RWPE2 (cell line): ENCODE measurements at regions not wholly inside any gene's neighbourhood (a gene's known extent, or its start where the extent isn't known, plus 50 kb on each side); places are given as distances from the start of the nearest gene placed in this dataset.

Experiments used
- ATAC-seq: fragments of 200-7000 bp; cut with Tn5 transposase; 3 replicates; pipeline ENCODE4 v1.9.1; 2021; ENCODE audit warnings: low read depth
- DNase-seq: peaks from one replicate; pipeline ENCODE4 v3.0.0-alpha.2; 2020; ENCODE audit warnings: low spot score
- H3K27ac ChIP-seq: fragments of 450-650 bp; 2 replicates; pipeline ENCODE4 v1.5.1; 2017; ENCODE audit warnings: mild to moderate bottlenecking; ENCODE audit not compliant: poor library complexity, severe bottlenecking
- H3K27me3 ChIP-seq: fragments of 250-450 bp; sonication (Bioruptor Pico); 2 replicates; pipeline ENCODE4 v1.5.1; 2021; ENCODE audit warnings: mild to moderate bottlenecking, moderate library complexity; ENCODE audit not compliant: insufficient read depth, poor library complexity, severe bottlenecking
- H3K36me3 ChIP-seq: fragments of 250-450 bp; sonication (Bioruptor Pico); 2 replicates; pipeline ENCODE4 v1.5.1; 2020; ENCODE audit warnings: low read depth, mild to moderate bottlenecking, moderate library complexity
- H3K4me1 ChIP-seq: fragments of 250-450 bp; sonication (Bioruptor Pico); 2 replicates; pipeline ENCODE4 v1.5.1; 2021; ENCODE audit warnings: mild to moderate bottlenecking, moderate library complexity; ENCODE audit not compliant: insufficient read depth, poor library complexity, severe bottlenecking
- H3K4me3 ChIP-seq: fragments of 250-450 bp; sonication (Bioruptor Pico); 2 replicates; pipeline ENCODE4 v1.5.1; 2021; ENCODE audit warnings: mild to moderate bottlenecking, moderate library complexity; ENCODE audit not compliant: severe bottlenecking
- H3K9me3 ChIP-seq: fragments of 250-450 bp; sonication (Bioruptor Pico); 2 replicates; pipeline ENCODE4 v1.5.1; 2021; ENCODE audit warnings: mild to moderate bottlenecking, moderate library complexity; ENCODE audit not compliant: severe bottlenecking
- TF ChIP-seq, protein P1 (sequence below): fragments of 450-650 bp; IDR thresholded peaks from one replicate; pipeline ENCODE4 v1.5.1; 2017; ENCODE audit warnings: mild to moderate bottlenecking, moderate library complexity; ENCODE audit not compliant: poor library complexity, severe bottlenecking

DNA sequence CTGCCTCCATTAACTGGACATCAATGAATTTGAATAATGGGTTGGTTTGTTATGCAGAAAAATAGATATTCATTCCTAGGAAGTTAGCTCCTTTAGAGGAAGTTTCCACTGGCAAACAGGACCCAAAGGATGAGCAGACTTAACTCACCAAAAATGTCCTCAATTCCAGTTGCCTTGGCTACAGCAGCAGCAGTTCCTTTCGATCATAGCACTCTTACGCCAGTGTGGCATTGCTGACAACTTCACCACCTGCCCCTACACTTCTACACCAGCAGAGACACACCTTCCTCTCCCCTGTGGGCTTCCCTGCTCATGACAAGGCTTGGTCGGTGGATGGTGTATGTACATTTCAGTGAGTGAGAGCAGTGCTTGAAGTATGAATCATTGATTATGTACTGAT, 532.8 kb downstream of the QKI start:
- Histone ChIP-seq H3K36me3 (no peaks in the 10 kb centered on the region), H3K9me3 (no peaks in the 10 kb centered on the region), H3K27ac (no peak overlapping the region), H3K4me3 (no peak overlapping the region), H3K4me1 (no peaks in the 10 kb centered on the region), H3K27me3 (no peaks in the 10 kb centered on the region)
- TF ChIP-seq, protein P1, sequence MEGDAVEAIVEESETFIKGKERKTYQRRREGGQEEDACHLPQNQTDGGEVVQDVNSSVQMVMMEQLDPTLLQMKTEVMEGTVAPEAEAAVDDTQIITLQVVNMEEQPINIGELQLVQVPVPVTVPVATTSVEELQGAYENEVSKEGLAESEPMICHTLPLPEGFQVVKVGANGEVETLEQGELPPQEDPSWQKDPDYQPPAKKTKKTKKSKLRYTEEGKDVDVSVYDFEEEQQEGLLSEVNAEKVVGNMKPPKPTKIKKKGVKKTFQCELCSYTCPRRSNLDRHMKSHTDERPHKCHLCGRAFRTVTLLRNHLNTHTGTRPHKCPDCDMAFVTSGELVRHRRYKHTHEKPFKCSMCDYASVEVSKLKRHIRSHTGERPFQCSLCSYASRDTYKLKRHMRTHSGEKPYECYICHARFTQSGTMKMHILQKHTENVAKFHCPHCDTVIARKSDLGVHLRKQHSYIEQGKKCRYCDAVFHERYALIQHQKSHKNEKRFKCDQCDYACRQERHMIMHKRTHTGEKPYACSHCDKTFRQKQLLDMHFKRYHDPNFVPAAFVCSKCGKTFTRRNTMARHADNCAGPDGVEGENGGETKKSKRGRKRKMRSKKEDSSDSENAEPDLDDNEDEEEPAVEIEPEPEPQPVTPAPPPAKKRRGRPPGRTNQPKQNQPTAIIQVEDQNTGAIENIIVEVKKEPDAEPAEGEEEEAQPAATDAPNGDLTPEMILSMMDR, result no peak
- no peak for ATAC-seq
- DNase-seq, result no peak

DNA sequence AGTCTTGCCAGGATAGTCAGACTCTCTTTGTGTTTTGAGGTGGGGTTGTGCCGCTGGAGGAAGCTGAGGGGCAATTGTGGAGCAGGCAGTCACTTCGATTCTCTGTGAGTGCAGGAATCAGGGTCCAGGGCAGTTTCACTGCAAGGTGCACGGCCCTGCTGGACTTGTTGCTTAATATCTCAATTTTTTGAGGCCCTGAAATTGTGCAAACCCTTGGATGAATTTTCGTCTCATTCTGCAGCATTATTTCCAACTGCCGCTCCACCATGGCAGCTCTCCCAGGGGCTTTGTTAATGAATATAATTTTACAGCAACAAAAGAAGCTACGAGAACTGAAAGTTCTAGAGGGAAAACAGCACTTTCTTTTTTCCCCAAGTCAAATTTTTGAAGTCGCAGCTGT, 531.9 kb downstream of the QKI start:
- Histone ChIP-seq H3K27ac (no peak overlapping the region), H3K4me1 (no peaks in the 10 kb centered on the region), H3K27me3 (no peaks in the 10 kb centered on the region), H3K4me3 (no peak overlapping the region), H3K9me3 (no peaks in the 10 kb centered on the region), H3K36me3 (no peaks in the 10 kb centered on the region)
- no peak for DNase-seq
- TF ChIP-seq, protein P1, result no peak
- ATAC-seq, result no peak

DNA sequence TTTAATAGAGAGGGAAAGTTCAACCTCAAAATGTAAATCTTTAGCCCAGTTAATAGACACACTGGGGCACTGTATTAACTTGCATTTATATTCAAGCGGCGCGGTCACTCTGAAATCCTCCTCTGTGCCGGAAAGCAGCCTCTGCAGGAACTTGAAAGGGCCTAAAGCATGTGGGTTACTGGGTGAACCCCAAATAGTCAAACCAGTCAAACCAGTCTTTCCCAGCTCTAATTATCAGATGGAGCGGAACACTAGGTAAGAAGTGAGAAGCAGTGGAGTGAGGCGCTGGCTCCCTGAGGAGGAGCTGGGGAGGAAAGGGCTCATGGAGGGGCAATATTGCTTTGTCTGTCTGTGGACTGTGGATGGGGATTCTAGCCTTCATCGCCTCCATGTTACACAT, 531.3 kb downstream of the QKI start:
- Histone ChIP-seq H3K4me3 (no peak overlapping the region), H3K9me3 (no peaks in the 10 kb centered on the region), H3K36me3 (no peaks in the 10 kb centered on the region), H3K27me3 (no peaks in the 10 kb centered on the region), H3K4me1 (no peaks in the 10 kb centered on the region), H3K27ac (no peak overlapping the region)
- ATAC-seq (no peak), DNase-seq (no peak)
- TF ChIP-seq, protein P1, result no peak

DNA sequence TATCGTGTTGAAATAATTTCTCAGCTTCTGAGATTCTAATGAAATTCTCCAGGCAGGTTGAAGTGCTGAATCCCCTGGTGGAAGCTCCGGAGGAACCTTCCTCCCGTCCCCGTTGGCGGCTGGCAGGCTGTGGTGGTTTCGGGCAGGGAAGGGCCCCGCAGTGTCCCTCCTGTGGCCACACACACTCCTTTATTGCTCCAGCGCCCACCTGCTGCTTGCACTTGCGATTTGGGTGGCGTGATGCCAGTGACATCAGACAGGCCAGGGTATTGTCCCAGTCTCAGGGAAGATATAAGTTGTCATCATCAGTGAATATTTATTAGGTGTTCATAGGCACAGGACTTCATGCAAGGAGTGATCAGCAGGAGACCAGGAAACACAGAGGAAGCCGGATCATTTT, 530.4 kb downstream of the QKI start:
- DNase-seq (no peak), ATAC-seq (no peak)
- Histone ChIP-seq H3K9me3 (no peaks in the 10 kb centered on the region), H3K4me1 (no peaks in the 10 kb centered on the region), H3K27ac (no peak overlapping the region), H3K27me3 (no peaks in the 10 kb centered on the region), H3K36me3 (no peaks in the 10 kb centered on the region), H3K4me3 (no peak overlapping the region)
- TF ChIP-seq, protein P1, result no peak

DNA sequence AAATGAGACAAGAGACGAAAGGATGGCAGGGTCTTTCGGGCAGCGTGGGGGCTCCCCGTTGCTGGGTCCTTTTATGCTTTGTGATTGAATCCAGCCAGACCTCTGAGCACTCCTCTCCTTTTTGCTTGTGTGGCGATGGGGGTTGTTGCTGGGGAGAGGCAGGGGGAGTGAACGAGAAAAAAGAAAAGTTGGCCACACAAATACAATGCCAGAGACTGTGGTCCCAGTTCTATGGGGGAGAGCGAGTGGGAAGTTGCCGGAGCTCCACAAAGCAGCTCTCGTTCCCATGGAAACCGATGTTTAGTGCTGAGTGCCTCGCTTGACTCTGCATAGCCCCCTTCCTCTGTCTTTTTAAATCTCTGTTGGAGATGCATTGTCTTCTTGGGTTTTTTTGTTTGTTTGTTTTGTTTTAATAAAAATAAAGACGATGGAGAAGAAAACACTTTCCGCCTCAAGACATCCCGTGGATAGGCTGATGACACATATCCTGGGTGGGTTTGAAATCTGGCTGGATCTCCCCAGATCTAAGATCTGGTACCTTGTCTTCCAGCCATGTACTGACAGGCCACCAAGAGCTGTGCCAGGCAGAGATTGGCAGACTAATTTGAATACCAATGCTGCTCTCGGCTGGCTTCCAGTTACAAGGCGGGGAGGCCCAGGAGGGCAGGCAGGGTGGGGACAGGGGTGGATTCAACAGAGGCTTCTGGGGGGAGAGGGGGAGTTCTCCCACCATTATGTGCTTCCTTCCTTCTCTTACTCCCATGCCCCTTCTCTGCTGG, 529.3 kb downstream of the QKI start:
- Histone ChIP-seq H3K9me3 (no peaks in the 10 kb centered on the region), H3K27ac (no peak overlapping the region), H3K36me3 (no peaks in the 10 kb centered on the region), H3K4me1 (no peaks in the 10 kb centered on the region), H3K27me3 (no peaks in the 10 kb centered on the region), H3K4me3 (no peak overlapping the region)
- ATAC-seq, result peak; percentile 38; the same call in 1 of the 3 replicates
- TF ChIP-seq, protein P1, result no peak
- DNase-seq, result no peak
